Glutamatergic neuron (in vitro differentiated cells): ENCODE measurements at regions not wholly inside any gene's neighbourhood (a gene's known extent, or its start where the extent isn't known, plus 50 kb on each side); places are given as distances from the start of the nearest gene placed in this dataset.

Experiments
- DNase-seq: peaks from one replicate; pipeline ENCODE4 v3.0.0; 2022
- H3K27ac Mint-ChIP-seq: one replicate; pipeline ENCODE4 v1.8.0; 2020; ENCODE audit warnings: mild to moderate bottlenecking, mixed read lengths, inconsistent platforms; ENCODE audit not compliant: unreplicated experiment
- H3K27me3 Mint-ChIP-seq: one replicate; pipeline ENCODE4 v1.8.0; 2020; ENCODE audit warnings: mild to moderate bottlenecking, moderate library complexity, mixed read lengths, inconsistent platforms; ENCODE audit not compliant: unreplicated experiment
- H3K36me3 Mint-ChIP-seq: one replicate; pipeline ENCODE4 v1.8.0; 2020; ENCODE audit warnings: mild to moderate bottlenecking, mixed read lengths, inconsistent platforms; ENCODE audit not compliant: unreplicated experiment
- H3K4me1 Mint-ChIP-seq: one replicate; pipeline ENCODE4 v1.8.0; 2020; ENCODE audit warnings: mild to moderate bottlenecking, low read depth, mixed read lengths, inconsistent platforms; ENCODE audit not compliant: unreplicated experiment
- H3K4me3 Mint-ChIP-seq: one replicate; pipeline ENCODE4 v1.8.0; 2020; ENCODE audit warnings: mild to moderate bottlenecking, mixed read lengths, inconsistent platforms; ENCODE audit not compliant: unreplicated experiment
- H3K9me3 Mint-ChIP-seq: one replicate; pipeline ENCODE4 v1.8.0; 2020; ENCODE audit warnings: mild to moderate bottlenecking, moderate library complexity, mixed read lengths, inconsistent platforms; ENCODE audit not compliant: unreplicated experiment
- CTCF ChIP-seq: fragments of 200-600 bp; sonication (generic); IDR thresholded peaks from one replicate; pipeline ENCODE4 v1.5.0; 2021; ENCODE audit not compliant: partially characterized antibody, unreplicated experiment

GRCh38 chr14:37992499-37992898, 215.2 kb upstream of the SSTR1 start:
- DNase-seq = peak; percentile 29
- TF ChIP-seq CTCF = no peak
- peaks cover 5% of the 10 kb centered on the region for H3K27me3 Mint-ChIP-seq
- H3K4me1 Mint-ChIP-seq = peaks cover 28% of the 10 kb centered on the region
- H3K36me3 Mint-ChIP-seq = no peaks in the 10 kb centered on the region
- H3K27ac Mint-ChIP-seq = peak overlapping the region; percentile 94
- peak overlapping the region; percentile 23 for H3K4me3 Mint-ChIP-seq
- H3K9me3 Mint-ChIP-seq = peaks cover 7% of the 10 kb centered on the region

- Mint-ChIP-seq H3K36me3 (no peaks in the 10 kb centered on the region), H3K9me3 (peaks cover 7% of the 10 kb centered on the region), H3K4me1 (peaks cover 28% of the 10 kb centered on the region), H3K27ac (no peak overlapping the region), H3K4me3 (no peak overlapping the region), H3K27me3 (peaks cover 5% of the 10 kb centered on the region)
- TF ChIP-seq CTCF = no peak
- no peak for DNase-seq
Observed at GRCh38 chr14:37994846-37995372, 212.8 kb upstream of the SSTR1 start.

GRCh38 chr14:37997017-37997416, 210.7 kb upstream of the SSTR1 start:
- no peak for DNase-seq
- Mint-ChIP-seq H3K36me3 (no peaks in the 10 kb centered on the region), H3K27ac (peak overlapping the region; percentile 5), H3K4me1 (peaks cover 22% of the 10 kb centered on the region), H3K4me3 (no peak overlapping the region), H3K27me3 (peaks cover 5% of the 10 kb centered on the region), H3K9me3 (peaks cover 7% of the 10 kb centered on the region)
- no peak for TF ChIP-seq CTCF

DNA sequence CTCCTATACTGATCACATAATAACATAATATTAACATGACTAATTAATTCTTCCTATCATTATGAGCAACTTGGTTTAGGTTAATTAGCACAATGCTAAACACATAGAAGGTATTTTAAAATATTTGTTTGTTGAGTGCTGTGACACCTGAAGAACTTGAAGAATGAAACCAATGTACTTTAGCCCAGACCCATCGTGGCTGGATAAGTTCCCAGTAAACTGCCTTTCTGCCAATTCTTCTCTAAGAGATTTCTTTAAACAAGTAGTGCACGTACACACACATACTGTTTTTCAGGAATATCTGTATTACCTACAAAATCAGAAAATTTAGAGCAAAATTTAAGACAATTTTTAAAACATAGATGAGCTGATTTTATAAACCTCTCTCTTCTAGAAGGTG, 207.4 kb upstream of the SSTR1 start:
- no peak overlapping the region for H3K4me3 Mint-ChIP-seq
- H3K27ac Mint-ChIP-seq = no peak overlapping the region
- DNase-seq = no peak
- H3K4me1 Mint-ChIP-seq = peaks cover 5% of the 10 kb centered on the region
- H3K9me3 Mint-ChIP-seq = no peaks in the 10 kb centered on the region
- no peak for TF ChIP-seq CTCF
- H3K36me3 Mint-ChIP-seq = no peaks in the 10 kb centered on the region
- H3K27me3 Mint-ChIP-seq = no peaks in the 10 kb centered on the region

GRCh38 chr14:38001501-38001900, 206.2 kb upstream of the SSTR1 start:
- Mint-ChIP-seq H3K27ac (no peak overlapping the region), H3K36me3 (no peaks in the 10 kb centered on the region), H3K27me3 (peaks cover 1% of the 10 kb centered on the region), H3K4me3 (no peak overlapping the region), H3K9me3 (no peaks in the 10 kb centered on the region), H3K4me1 (peaks cover 5% of the 10 kb centered on the region)
- TF ChIP-seq CTCF = no peak
- no peak for DNase-seq
